ENCODE measurements at regions not wholly inside any gene's neighbourhood (a gene's known extent, or its start where the extent isn't known, plus 50 kb on each side); places are given as distances from the start of the nearest gene placed in this dataset.

- WGBS, 2 donors (ENCODE audit: low coverage in 1 of 2), result 83% methylated on average over 3 of the region's 4 CpGs; no CpG with 5 or more reads in 1 of the 2 donors
- no peak for ATAC-seq
- H3K27me3 ChIP-seq, result peaks cover 11% of the 10 kb centered on the region
These were observed 52.5 kb upstream of the SLC22A23 start for GRCh38 chr6:3509336-3509735.

GRCh38 chr6:3506751-3507383 lies 50.0 kb upstream of the SLC22A23 start:
- no peak for ATAC-seq
- Histone ChIP-seq H3K27ac (no peak overlapping the region), H3K27me3 (no peaks in the 10 kb centered on the region), H3K9me3 (no peaks in the 10 kb centered on the region), H3K36me3 (no peaks in the 10 kb centered on the region), H3K4me1 (no peaks in the 10 kb centered on the region), H3K4me3 (no peak overlapping the region)
- 66 to 98% methylated on average over 4 of the region's 4 CpGs for WGBS, 2 donors (ENCODE audit: low coverage in 1 of 2)
- TF ChIP-seq POLR2AphosphoS5 (IDR thresholded peaks at IDR 0.05) (no peak), EP300 (IDR thresholded peaks at IDR 0.05) (no peak)
- TF ChIP-seq, protein P1, sequence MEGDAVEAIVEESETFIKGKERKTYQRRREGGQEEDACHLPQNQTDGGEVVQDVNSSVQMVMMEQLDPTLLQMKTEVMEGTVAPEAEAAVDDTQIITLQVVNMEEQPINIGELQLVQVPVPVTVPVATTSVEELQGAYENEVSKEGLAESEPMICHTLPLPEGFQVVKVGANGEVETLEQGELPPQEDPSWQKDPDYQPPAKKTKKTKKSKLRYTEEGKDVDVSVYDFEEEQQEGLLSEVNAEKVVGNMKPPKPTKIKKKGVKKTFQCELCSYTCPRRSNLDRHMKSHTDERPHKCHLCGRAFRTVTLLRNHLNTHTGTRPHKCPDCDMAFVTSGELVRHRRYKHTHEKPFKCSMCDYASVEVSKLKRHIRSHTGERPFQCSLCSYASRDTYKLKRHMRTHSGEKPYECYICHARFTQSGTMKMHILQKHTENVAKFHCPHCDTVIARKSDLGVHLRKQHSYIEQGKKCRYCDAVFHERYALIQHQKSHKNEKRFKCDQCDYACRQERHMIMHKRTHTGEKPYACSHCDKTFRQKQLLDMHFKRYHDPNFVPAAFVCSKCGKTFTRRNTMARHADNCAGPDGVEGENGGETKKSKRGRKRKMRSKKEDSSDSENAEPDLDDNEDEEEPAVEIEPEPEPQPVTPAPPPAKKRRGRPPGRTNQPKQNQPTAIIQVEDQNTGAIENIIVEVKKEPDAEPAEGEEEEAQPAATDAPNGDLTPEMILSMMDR (IDR thresholded peaks at IDR 0.05), result no peak

More at GRCh38 chr6:3509336-3509735, 52.5 kb upstream of the SLC22A23 start:
- no peaks in the 10 kb centered on the region for H3K36me3 ChIP-seq
- TF ChIP-seq POLR2A (IDR thresholded peaks at IDR 0.05) (no peak), EP300 (IDR thresholded peaks at IDR 0.05) (no peak), POLR2AphosphoS5 (IDR thresholded peaks at IDR 0.05) (no peak)
- TF ChIP-seq, protein P1 (IDR thresholded peaks at IDR 0.05), result no peak
- no peaks in the 10 kb centered on the region for H3K4me1 ChIP-seq
- no peak overlapping the region for H3K27ac ChIP-seq
- no peak overlapping the region for H3K4me3 ChIP-seq
- no peaks in the 10 kb centered on the region for H3K9me3 ChIP-seq

Measured in gastroesophageal sphincter (tissue), 4 donors.